ENCODE measurements at regions not wholly inside any gene's neighbourhood (a gene's known extent, or its start where the extent isn't known, plus 50 kb on each side); places are given as distances from the start of the nearest gene placed in this dataset.

DNA sequence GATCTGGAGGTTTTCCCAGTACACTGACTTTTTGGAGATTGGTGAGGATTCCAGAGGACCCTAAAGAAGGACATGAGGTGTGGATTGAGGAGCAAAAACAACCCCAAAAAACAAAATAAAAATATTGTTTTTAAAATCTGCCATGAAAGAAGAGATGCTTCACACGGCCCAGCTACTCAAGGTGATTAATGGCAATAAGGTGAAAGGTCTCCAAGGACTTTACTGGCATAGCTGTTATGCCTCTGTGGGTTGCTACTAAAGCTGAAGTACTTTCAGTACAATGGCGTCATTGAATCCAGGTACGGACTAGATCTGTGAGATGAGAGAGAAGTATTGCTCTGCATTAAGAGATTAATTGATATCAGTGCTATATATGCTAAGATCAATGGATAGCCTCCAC lies 606.4 kb downstream of the TDRD15 start:
- no peak for TF ChIP-seq POLR2A (IDR thresholded peaks at IDR 0.05)
- no peak for TF ChIP-seq CTCF (IDR thresholded peaks at IDR 0.05)
- Histone ChIP-seq H3K36me3 (no peaks in the 10 kb centered on the region), H3K27me3 (replicated peaks; ENCODE audit: insufficient read depth) (no peaks in the 10 kb centered on the region), H3K9me3 (no peaks in the 10 kb centered on the region), H3K4me3 (no peak overlapping the region), H3K4me1 (replicated peaks) (no peaks in the 10 kb centered on the region), H3K27ac (no peak overlapping the region)
- intact Hi-C loops (cut with DNase I): no loop called here
- 73% methylated on average over 3 of the region's 3 CpGs for WGBS
- no peak for DNase-seq (ENCODE audit: low spot score)

DNA sequence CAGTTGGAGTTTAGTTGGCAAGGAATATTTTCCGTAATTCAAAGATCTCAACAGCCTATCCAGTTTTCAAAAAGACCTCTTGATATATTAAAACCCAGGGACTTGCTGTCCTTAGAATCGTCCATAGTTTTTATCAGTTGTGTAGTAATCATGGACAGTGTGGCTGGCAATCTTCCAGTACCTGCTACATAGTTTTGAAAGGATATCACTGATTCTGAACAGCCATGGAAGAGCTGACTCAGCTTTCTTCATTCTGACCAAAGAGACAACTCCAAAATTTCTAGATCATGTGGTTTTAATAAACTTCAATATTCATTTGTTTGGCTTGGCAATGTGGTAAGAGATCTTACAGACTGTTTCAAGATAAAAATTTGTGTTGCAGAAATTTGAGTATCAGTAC lies 616.7 kb downstream of the TDRD15 start:
- 61% methylated on average over 2 of the region's 2 CpGs for WGBS
- Histone ChIP-seq H3K27me3 (replicated peaks; ENCODE audit: insufficient read depth) (no peaks in the 10 kb centered on the region), H3K36me3 (no peaks in the 10 kb centered on the region), H3K27ac (no peak overlapping the region), H3K4me3 (no peak overlapping the region), H3K9me3 (no peaks in the 10 kb centered on the region), H3K4me1 (replicated peaks) (no peaks in the 10 kb centered on the region)
- TF ChIP-seq POLR2AphosphoS5 (IDR thresholded peaks at IDR 0.05): no peak
- no peak for TF ChIP-seq POLR2A (IDR thresholded peaks at IDR 0.05)
- TF ChIP-seq CTCF (IDR thresholded peaks at IDR 0.05): no peak
- intact Hi-C loops (cut with DNase I): no loop called here
- no peak for DNase-seq (ENCODE audit: low spot score)

- over 99% methylated on average over 3 of the region's 3 CpGs for WGBS
- no peaks in the 10 kb centered on the region for H3K9me3 ChIP-seq
- no peak for DNase-seq (ENCODE audit: low spot score)
- H3K4me3 ChIP-seq: no peak overlapping the region
- TF ChIP-seq CTCF (IDR thresholded peaks at IDR 0.05) (no peak), POLR2AphosphoS5 (IDR thresholded peaks at IDR 0.05) (no peak), POLR2A (IDR thresholded peaks at IDR 0.05) (no peak)
- no peaks in the 10 kb centered on the region for H3K36me3 ChIP-seq
- intact Hi-C loops (cut with DNase I): no loop called here
- H3K27me3 ChIP-seq (replicated peaks; ENCODE audit: insufficient read depth): no peaks in the 10 kb centered on the region
- no peak overlapping the region for H3K27ac ChIP-seq
- no peaks in the 10 kb centered on the region for H3K4me1 ChIP-seq (replicated peaks)
These were observed 622.7 kb downstream of the TDRD15 start for GRCh38 chr2:21746499-21746898.

GRCh38 chr2:21748501-21748900 lies 624.7 kb downstream of the TDRD15 start:
- intact Hi-C loops (cut with DNase I): no loop called here
- 69% methylated on average over 4 of the region's 4 CpGs for WGBS
- H3K4me1 ChIP-seq (replicated peaks): no peaks in the 10 kb centered on the region

More at GRCh38 chr2:21748501-21748900, 624.7 kb downstream of the TDRD15 start:
- TF ChIP-seq POLR2AphosphoS5 (IDR thresholded peaks at IDR 0.05) (no peak), CTCF (IDR thresholded peaks at IDR 0.05) (no peak), POLR2A (IDR thresholded peaks at IDR 0.05) (no peak)
- no peaks in the 10 kb centered on the region for H3K36me3 ChIP-seq
- H3K27ac ChIP-seq: no peak overlapping the region
- no peak overlapping the region for H3K4me3 ChIP-seq
- H3K27me3 ChIP-seq (replicated peaks; ENCODE audit: insufficient read depth): no peaks in the 10 kb centered on the region
- no peaks in the 10 kb centered on the region for H3K9me3 ChIP-seq
- DNase-seq (ENCODE audit: low spot score): no peak
